ENCODE measurements at regions not wholly inside any gene's neighbourhood (a gene's known extent, or its start where the extent isn't known, plus 50 kb on each side); places are given as distances from the start of the nearest gene placed in this dataset.

GRCh38 chr13:105778196-105778595, 757.3 kb downstream of the EFNB2 start:
- intact Hi-C loops (cut with DNase I), result no loop called here
- no peak for TF ChIP-seq POLR2A (IDR thresholded peaks at IDR 0.05; ENCODE audit: low read depth)
- TF ChIP-seq POLR2AphosphoS5 (IDR thresholded peaks at IDR 0.05), result no peak
- TF ChIP-seq EP300 (IDR thresholded peaks at IDR 0.05), result no peak
- no peak for TF ChIP-seq CTCF (IDR thresholded peaks at IDR 0.05)
- DNase-seq (ENCODE audit: extremely low spot score), result no peak
- no peaks in the 10 kb centered on the region for H3K9me3 ChIP-seq
- no peaks in the 10 kb centered on the region for H3K27me3 ChIP-seq
- peaks cover 0 to 9% (median 3%) of the 10 kb centered on the region in 4 donors for H3K4me1 ChIP-seq
- H3K4me3 ChIP-seq, result no peak overlapping the region
- no peaks in the 10 kb centered on the region for H3K36me3 ChIP-seq
- H3K27ac ChIP-seq (replicated peaks in 1 of 4), result no peak overlapping the region
- 18% methylated on average over 1 of the region's 1 CpG for WGBS

- H3K4me1 ChIP-seq, result peaks cover 0 to 9% (median 3%) of the 10 kb centered on the region in 4 donors
- H3K9me3 ChIP-seq, result no peaks in the 10 kb centered on the region
- H3K27me3 ChIP-seq, result no peaks in the 10 kb centered on the region
- H3K36me3 ChIP-seq, result no peaks in the 10 kb centered on the region
- DNase-seq (ENCODE audit: extremely low spot score), result no peak
- WGBS, result 44% methylated on average over 7 of the region's 7 CpGs
- intact Hi-C loops (cut with DNase I), result no loop called here
- no peak overlapping the region for H3K4me3 ChIP-seq
- H3K27ac ChIP-seq (replicated peaks in 1 of 4), result no peak overlapping the region
- TF ChIP-seq EP300 (IDR thresholded peaks at IDR 0.05) (no peak), POLR2AphosphoS5 (IDR thresholded peaks at IDR 0.05) (no peak)
These were observed 760.6 kb downstream of the EFNB2 start for GRCh38 chr13:105774739-105775460.

- H3K36me3 ChIP-seq, result no peaks in the 10 kb centered on the region
- no peaks in the 10 kb centered on the region for H3K9me3 ChIP-seq
- 69% methylated on average over 7 of the region's 7 CpGs for WGBS
- TF ChIP-seq POLR2AphosphoS5 (IDR thresholded peaks at IDR 0.05) (no peak), POLR2A (IDR thresholded peaks at IDR 0.05; ENCODE audit: low read depth) (no peak), EP300 (IDR thresholded peaks at IDR 0.05) (no peak), CTCF (IDR thresholded peaks at IDR 0.05) (no peak)
- no peak overlapping the region for H3K4me3 ChIP-seq
- intact Hi-C loops (cut with DNase I), result no loop called here
- no peaks in the 10 kb centered on the region for H3K27me3 ChIP-seq
- H3K27ac ChIP-seq (replicated peaks in 1 of 4), result no peak overlapping the region
- H3K4me1 ChIP-seq, result peaks cover 0 to 9% (median 3%) of the 10 kb centered on the region in 4 donors
- no peak for DNase-seq (ENCODE audit: extremely low spot score)
These were observed 761.5 kb downstream of the EFNB2 start for GRCh38 chr13:105773863-105774538.

- intact Hi-C loops (cut with DNase I), result no loop called here
- no peak overlapping the region for H3K4me3 ChIP-seq
- WGBS, result 80% methylated on average over 4 of the region's 4 CpGs
- H3K36me3 ChIP-seq, result no peaks in the 10 kb centered on the region
- H3K27ac ChIP-seq (replicated peaks in 1 of 4), result no peak overlapping the region
- DNase-seq (ENCODE audit: extremely low spot score), result no peak
- TF ChIP-seq EP300 (IDR thresholded peaks at IDR 0.05), result no peak
- TF ChIP-seq POLR2A (IDR thresholded peaks at IDR 0.05; ENCODE audit: low read depth), result no peak
- TF ChIP-seq CTCF (IDR thresholded peaks at IDR 0.05), result no peak
- TF ChIP-seq POLR2AphosphoS5 (IDR thresholded peaks at IDR 0.05), result no peak
- H3K4me1 ChIP-seq, result peaks cover 0 to 9% (median 3%) of the 10 kb centered on the region in 4 donors
- H3K9me3 ChIP-seq, result no peaks in the 10 kb centered on the region
- H3K27me3 ChIP-seq, result no peaks in the 10 kb centered on the region
These were observed 762.2 kb downstream of the EFNB2 start for GRCh38 chr13:105773241-105773640.

- intact Hi-C loops (cut with DNase I), result no loop called here
- Histone ChIP-seq H3K4me3 (no peak overlapping the region), H3K4me1 (no peaks in the 10 kb centered on the region), H3K36me3 (no peaks in the 10 kb centered on the region), H3K9me3 (no peaks in the 10 kb centered on the region), H3K27ac (replicated peaks in 1 of 4) (no peak overlapping the region), H3K27me3 (no peaks in the 10 kb centered on the region)
- no peak for DNase-seq (ENCODE audit: extremely low spot score)
- WGBS, result 90% methylated on average over 2 of the region's 2 CpGs
- TF ChIP-seq CTCF (IDR thresholded peaks at IDR 0.05) (no peak), EP300 (IDR thresholded peaks at IDR 0.05) (no peak), POLR2A (IDR thresholded peaks at IDR 0.05; ENCODE audit: low read depth) (no peak), POLR2AphosphoS5 (IDR thresholded peaks at IDR 0.05) (no peak)
These were observed 771.0 kb downstream of the EFNB2 start for GRCh38 chr13:105764486-105764885.

All from esophagus muscularis mucosa (tissue), 4 donors.